PFSK-1 (cell line): ENCODE measurements at regions not wholly inside any gene's neighbourhood (a gene's known extent, or its start where the extent isn't known, plus 50 kb on each side); places are given as distances from the start of the nearest gene placed in this dataset.

Source experiments
- FOXP2 ChIP-seq: optimal IDR thresholded peaks from 2 replicates; pipeline ENCODE3; 2011; ENCODE audit warnings: borderline replicate concordance, control low read depth, inconsistent platforms; ENCODE audit not compliant: insufficient read depth; ENCODE audit errors: extremely low read length, extremely low read depth
- POLR2AphosphoS5 ChIP-seq: IDR thresholded peaks from 2 replicates; pipeline ENCODE4 v1.6.1; 2012; ENCODE audit warnings: low read depth, mild to moderate bottlenecking, control low read depth, low read length, moderate library complexity
- SIN3A ChIP-seq: IDR thresholded peaks from 2 replicates; pipeline ENCODE4 v1.6.1; 2012; ENCODE audit warnings: mild to moderate bottlenecking, low read length, moderate library complexity, borderline replicate concordance; ENCODE audit not compliant: insufficient read depth
- TAF1 ChIP-seq: IDR thresholded peaks from 2 replicates; pipeline ENCODE4 v1.6.1; 2012; ENCODE audit warnings: low read length, control low read depth, borderline replicate concordance; ENCODE audit not compliant: insufficient read depth
- TF ChIP-seq, protein P1 (sequence below), 2 experiments: IDR thresholded peaks; 2 replicates each; pipeline versions ENCODE4 v1.6.1 to v1.8.0; 2011 to 2012; ENCODE audit warnings: low read depth in 2 of 2, low read length in 2 of 2, control low read depth in 1 of 2, inconsistent platforms in 1 of 2, mild to moderate bottlenecking in 1 of 2, moderate library complexity in 1 of 2; ENCODE audit not compliant: insufficient read depth in 1 of 2

DNA sequence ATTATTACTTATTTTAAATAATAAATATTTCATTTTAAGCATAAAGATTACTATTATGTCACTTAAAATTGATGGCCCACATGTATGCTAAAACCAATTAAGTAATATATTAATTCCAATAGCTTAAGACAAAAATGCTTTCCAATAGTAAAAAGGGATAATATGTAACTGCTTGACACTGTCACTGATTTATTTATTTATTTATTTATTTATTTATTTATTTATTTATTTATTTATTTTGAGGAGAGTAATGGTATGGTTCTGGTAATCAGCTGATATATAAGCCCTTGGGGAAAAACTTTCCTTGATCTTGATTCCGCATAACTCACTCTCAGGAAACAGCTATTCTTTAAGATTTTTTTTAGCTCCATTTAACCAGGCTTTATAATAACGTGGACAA is 903.0 kb upstream of the ATXN8OS start:
- TF ChIP-seq, protein P1, sequence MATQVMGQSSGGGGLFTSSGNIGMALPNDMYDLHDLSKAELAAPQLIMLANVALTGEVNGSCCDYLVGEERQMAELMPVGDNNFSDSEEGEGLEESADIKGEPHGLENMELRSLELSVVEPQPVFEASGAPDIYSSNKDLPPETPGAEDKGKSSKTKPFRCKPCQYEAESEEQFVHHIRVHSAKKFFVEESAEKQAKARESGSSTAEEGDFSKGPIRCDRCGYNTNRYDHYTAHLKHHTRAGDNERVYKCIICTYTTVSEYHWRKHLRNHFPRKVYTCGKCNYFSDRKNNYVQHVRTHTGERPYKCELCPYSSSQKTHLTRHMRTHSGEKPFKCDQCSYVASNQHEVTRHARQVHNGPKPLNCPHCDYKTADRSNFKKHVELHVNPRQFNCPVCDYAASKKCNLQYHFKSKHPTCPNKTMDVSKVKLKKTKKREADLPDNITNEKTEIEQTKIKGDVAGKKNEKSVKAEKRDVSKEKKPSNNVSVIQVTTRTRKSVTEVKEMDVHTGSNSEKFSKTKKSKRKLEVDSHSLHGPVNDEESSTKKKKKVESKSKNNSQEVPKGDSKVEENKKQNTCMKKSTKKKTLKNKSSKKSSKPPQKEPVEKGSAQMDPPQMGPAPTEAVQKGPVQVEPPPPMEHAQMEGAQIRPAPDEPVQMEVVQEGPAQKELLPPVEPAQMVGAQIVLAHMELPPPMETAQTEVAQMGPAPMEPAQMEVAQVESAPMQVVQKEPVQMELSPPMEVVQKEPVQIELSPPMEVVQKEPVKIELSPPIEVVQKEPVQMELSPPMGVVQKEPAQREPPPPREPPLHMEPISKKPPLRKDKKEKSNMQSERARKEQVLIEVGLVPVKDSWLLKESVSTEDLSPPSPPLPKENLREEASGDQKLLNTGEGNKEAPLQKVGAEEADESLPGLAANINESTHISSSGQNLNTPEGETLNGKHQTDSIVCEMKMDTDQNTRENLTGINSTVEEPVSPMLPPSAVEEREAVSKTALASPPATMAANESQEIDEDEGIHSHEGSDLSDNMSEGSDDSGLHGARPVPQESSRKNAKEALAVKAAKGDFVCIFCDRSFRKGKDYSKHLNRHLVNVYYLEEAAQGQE (IDR thresholded peaks at IDR 0.05; ENCODE audit: insufficient read depth in 1 of 2, low read depth in 2 of 2, low read length in 2 of 2): no peak
- no peak for TF ChIP-seq SIN3A

DNA sequence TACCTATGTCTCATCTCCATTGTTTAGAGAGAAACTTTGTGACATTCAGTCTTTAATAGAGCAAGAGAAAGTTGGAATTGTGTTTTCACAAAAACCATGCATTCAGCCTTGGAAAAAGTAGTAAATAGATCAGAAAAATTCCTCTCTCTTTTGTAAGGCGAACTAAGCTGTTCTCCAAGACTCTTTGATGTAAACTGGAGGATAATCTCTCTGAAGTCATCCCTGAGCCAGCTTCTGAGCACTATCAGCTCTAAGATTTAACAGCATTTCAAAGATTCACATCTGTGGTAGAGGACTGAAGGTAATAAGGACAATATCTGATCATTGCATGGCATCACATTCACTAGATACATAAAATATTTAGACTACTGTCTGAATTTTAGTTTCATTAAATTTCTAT is 904.6 kb upstream of the ATXN8OS start:
- TF ChIP-seq TAF1: no peak

DNA sequence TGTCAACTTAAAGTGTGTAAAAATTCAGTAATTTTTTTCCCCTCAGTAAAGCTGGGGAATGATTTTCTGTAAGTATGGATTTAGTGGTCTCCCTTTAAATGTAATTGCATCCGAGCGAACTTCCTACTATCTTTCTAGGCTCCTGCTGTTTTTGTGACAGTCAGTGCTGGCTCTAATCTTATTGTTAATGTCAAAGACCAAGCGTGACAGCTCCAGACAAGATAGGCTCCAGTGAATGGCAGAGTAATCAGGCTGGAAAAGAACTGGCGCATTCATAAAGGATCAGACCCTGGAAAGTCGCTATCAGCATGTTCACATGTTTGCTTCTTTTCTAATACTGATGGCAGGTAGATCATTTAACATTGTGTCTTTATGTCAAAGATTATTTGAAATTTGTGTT is 908.0 kb upstream of the ATXN8OS start:
- TF ChIP-seq TAF1: no peak
- TF ChIP-seq, protein P1 (IDR thresholded peaks at IDR 0.05; ENCODE audit: insufficient read depth in 1 of 2, low read depth in 2 of 2, low read length in 2 of 2): no peak
- TF ChIP-seq FOXP2: no peak
- no peak for TF ChIP-seq POLR2AphosphoS5
- no peak for TF ChIP-seq SIN3A

DNA sequence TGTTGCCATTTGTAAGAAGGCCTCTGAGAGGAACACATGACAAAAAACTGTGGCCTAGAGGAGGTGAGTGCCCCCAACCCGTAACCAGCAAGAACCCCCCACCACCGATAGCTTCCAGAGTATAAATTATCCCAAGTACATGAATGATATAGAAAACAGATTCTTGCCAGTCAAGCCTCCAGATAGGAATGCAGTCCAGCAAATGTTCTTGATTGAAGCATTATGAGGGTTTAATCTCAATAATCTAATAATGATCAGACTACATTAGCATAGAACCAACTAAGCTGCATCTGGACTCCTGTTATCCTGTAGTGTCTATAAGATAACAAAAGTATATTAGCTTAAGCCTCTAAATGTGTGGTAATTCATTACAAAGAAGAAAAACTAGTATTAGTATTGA is 908.9 kb upstream of the ATXN8OS start:
- TF ChIP-seq FOXP2: no peak
- no peak for TF ChIP-seq SIN3A
- no peak for TF ChIP-seq TAF1
- TF ChIP-seq, protein P1 (IDR thresholded peaks at IDR 0.05; ENCODE audit: insufficient read depth in 1 of 2, low read depth in 2 of 2, low read length in 2 of 2): no peak
- no peak for TF ChIP-seq POLR2AphosphoS5

DNA sequence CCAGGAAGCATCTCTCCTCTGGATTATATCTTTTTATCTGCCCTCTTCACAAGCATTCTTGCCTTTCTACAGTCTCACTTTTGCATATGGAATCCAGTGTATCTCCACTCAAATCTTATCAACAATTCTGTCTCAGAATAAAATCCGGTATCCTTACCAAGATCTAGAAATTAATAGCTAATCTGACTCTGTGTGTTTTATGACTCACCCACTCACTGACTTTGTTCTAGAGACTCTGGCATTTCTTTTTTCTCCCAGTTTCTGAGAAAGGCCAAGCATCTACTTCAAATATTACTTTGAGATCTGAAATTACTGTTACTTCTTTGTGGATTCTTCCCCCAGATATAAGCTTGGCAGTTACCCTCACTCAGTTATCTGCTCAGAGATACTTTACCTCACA is 913.5 kb upstream of the ATXN8OS start:
- TF ChIP-seq SIN3A (no peak), TAF1 (no peak), FOXP2 (no peak), POLR2AphosphoS5 (no peak)
- TF ChIP-seq, protein P1 (IDR thresholded peaks at IDR 0.05; ENCODE audit: insufficient read depth in 1 of 2, low read depth in 2 of 2, low read length in 2 of 2): no peak

DNA sequence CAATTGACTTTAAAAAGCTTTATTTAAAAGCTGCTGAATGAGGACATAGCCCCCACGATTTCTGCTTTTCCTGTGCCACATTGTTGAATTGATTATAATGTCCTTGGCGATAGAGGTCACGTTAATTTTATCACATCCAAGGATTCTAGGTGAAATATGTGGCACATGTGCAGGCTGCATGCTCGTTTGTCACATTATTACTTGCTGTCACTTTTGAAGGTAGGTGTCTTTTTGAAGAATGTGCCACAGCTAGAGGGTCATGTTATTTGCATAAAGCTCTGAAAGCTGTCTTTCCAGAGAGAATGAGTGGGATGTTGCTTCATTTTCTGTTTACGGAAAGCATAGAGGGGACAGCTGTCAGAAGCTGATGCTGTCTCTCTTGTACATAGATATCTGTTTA is 927.6 kb upstream of the ATXN8OS start:
- TF ChIP-seq SIN3A: no peak
- no peak for TF ChIP-seq TAF1
- TF ChIP-seq FOXP2: no peak
- no peak for TF ChIP-seq POLR2AphosphoS5
- TF ChIP-seq, protein P1 (IDR thresholded peaks at IDR 0.05; ENCODE audit: insufficient read depth in 1 of 2, low read depth in 2 of 2, low read length in 2 of 2): no peak
